Cardiac fibroblast (primary cell): ENCODE measurements at regions not wholly inside any gene's neighbourhood (a gene's known extent, or its start where the extent isn't known, plus 50 kb on each side); places are given as distances from the start of the nearest gene placed in this dataset.

ENCODE experiments used
- DNase-seq, 2 donors: peaks; one replicate each; pipeline versions ENCODE4 v3.0.0 to v3.0.0-alpha.2; 2010; ENCODE audit warnings: low read depth in 2 of 2
- H3K4me3 ChIP-seq, 2 donors: replicated peaks in 1 of 2; 1 replicate in 1 of 2; 2 replicates in 1 of 2; pipeline ENCODE4 v1.5.1; 2011; ENCODE audit warnings: low read depth in 2 of 2, low read length in 2 of 2, mild to moderate bottlenecking in 2 of 2, moderate library complexity in 1 of 2
- TF ChIP-seq, protein P1 (sequence below): IDR thresholded peaks from one replicate; pipeline ENCODE4 v1.5.1; 2011; ENCODE audit warnings: low read depth, mild to moderate bottlenecking, low read length, inconsistent platforms

DNA sequence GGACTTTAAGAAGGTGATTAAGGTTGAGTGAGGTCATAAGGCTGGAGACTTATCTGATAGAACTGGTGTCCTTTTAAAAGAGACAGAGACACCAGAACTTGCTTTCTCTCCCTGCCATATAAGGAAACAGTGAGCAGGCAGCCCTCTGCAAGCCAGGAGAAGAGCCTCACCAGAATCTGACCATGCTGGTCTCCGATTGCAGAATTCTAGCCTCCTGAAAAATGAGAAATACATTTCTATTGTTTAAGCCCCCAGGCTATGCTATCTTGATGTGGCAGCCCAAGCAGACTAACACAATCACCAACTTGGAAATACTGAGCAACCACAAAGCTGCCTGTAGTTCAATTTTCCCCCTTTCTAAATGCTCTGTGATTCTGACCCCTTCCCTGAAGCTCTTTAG lies 161.4 kb upstream of the RARB start:
- no peak for DNase-seq
- H3K4me3 ChIP-seq: no peak overlapping the region
- TF ChIP-seq, protein P1, sequence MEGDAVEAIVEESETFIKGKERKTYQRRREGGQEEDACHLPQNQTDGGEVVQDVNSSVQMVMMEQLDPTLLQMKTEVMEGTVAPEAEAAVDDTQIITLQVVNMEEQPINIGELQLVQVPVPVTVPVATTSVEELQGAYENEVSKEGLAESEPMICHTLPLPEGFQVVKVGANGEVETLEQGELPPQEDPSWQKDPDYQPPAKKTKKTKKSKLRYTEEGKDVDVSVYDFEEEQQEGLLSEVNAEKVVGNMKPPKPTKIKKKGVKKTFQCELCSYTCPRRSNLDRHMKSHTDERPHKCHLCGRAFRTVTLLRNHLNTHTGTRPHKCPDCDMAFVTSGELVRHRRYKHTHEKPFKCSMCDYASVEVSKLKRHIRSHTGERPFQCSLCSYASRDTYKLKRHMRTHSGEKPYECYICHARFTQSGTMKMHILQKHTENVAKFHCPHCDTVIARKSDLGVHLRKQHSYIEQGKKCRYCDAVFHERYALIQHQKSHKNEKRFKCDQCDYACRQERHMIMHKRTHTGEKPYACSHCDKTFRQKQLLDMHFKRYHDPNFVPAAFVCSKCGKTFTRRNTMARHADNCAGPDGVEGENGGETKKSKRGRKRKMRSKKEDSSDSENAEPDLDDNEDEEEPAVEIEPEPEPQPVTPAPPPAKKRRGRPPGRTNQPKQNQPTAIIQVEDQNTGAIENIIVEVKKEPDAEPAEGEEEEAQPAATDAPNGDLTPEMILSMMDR: no peak

DNA sequence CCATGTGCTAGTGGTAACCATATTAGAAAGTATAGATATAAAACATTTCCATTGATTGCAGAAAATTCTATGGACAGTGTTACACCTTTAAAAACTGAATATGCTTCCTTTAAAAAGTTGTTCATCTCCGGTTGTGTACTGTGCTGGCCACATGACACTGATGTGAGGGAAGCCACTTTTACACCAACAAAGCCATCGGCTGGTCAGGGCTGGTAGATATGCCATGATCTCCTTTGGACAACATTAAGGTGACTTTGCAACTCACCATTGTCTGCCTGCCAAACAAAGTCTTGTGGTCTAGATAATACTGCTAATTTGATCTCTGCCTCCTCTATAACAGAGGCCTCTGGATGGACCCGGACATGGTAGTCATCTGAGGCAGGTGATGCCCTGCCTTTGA lies 156.0 kb upstream of the RARB start:
- no peak for DNase-seq
- TF ChIP-seq, protein P1: no peak
- H3K4me3 ChIP-seq: no peak overlapping the region

DNA sequence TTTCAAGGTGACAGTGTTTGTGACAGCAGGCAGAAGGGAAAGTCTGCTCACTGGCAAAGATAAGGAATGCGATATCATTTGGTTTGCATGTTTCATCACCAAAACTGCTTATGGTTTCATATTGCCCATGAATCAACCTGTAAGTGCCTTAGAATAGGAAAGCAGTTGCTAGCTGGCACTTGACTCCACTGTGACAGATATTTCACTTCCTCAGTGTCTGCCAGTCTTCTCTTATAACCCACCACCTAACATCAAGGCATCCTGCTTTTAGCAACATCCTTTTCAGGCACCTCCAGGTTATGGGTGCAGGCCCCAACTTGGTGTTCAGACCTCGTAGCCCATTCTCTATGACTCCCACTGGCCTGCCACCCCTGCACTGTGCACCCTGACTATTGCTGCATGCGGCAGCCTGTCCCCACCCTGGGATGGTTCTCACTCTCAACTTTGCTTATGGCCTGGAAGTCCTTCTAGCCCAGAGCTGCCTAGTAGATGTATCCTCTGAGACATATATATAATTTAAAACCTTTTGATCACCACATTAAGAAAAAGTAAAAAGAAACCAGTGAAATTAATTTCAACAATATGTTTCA lies 154.4 kb upstream of the RARB start:
- DNase-seq: no peak
- H3K4me3 ChIP-seq: no peak overlapping the region
- TF ChIP-seq, protein P1: no peak

DNA sequence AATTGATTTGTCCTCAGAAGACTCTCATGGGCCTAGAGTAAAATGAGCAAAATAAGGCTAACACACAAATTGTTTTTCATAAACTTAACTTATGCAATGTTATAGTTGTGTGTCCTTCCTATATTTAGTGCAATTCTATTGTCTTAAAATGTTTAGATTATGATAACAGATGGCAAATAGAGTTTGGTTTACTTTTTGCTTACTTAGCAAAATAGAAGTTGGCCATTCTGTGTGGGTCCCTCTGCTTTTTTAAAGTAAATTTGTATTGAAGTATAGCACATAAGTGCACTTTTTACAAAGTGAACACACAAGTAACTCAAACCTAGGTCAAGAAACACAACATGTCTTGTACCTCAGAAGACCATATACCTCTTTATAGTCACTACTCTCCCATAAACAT lies 150.6 kb upstream of the RARB start:
- no peak for DNase-seq
- TF ChIP-seq, protein P1: no peak
- no peak overlapping the region for H3K4me3 ChIP-seq

DNA sequence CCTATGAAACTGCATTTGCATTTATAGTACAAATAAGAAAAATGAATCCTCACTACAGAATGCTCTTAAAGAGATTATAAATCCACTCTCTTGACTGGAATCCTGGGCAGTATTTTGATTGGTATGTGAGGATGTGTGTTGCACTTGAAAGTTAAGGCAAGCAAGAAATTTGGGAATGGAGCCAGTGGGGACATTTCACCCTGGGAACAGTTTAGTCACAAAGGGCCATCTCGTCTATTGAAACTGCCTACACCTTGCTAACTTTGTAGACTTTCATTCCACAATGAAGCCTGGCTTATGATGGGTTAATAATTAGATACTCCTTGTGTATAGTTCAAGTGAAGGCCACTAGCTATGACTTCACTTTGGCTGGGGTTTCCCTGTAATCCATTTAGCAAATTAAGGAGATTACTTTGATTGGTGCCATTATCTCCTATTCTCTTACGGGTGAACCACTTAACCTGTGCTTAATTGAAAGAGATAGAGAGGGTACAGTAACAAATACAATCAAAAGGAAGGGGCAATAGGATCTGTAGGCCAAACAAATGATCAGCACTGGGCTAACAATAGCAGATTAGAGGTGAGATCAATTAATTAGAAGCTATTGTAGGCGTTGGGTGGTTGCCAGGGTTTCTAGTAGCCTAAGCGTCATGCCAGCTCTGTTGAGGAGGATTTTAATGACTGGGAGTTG lies 146.9 kb upstream of the RARB start:
- no peak for DNase-seq
- H3K4me3 ChIP-seq: no peak overlapping the region
- TF ChIP-seq, protein P1: no peak

DNA sequence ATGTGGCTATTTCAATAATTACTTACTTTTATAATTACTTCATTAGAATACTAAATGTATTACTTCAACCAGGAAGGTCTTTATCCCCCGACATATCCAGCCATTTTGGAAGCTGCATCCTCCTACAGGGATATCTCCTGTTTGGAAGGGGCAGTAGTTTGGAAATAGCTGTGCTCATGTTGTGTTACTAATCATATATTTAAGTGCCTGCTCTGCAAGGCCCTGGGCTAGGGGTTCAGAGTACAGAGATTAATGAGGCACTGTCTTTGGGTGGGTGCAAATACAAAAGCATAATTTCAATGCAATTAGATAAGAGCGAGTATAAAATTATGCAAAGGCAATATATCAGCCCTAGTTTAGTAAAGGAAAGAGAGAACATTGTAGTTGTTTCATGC lies 146.3 kb upstream of the RARB start:
- no peak for DNase-seq
- no peak overlapping the region for H3K4me3 ChIP-seq
- TF ChIP-seq, protein P1: no peak
